SU-DHL-6 (cell line): ENCODE measurements at regions not wholly inside any gene's neighbourhood (a gene's known extent, or its start where the extent isn't known, plus 50 kb on each side); places are given as distances from the start of the nearest gene placed in this dataset.

Source experiments
- H2AFZ ChIP-seq: fragments of 200-600 bp; sonication (generic); 2 replicates; pipeline ENCODE4 v1.6.1; 2014; ENCODE audit warnings: low read depth, mild to moderate bottlenecking, moderate library complexity, mixed read lengths, antibody characterized with exemption, low read length; ENCODE audit not compliant: severe bottlenecking
- H3F3A ChIP-seq: fragments of 200-600 bp; shearing (Covaris generic); 2 replicates; pipeline ENCODE4 v1.6.0; 2016; ENCODE audit warnings: antibody characterized with exemption, mild to moderate bottlenecking; ENCODE audit not compliant: insufficient read depth
- H3K27ac ChIP-seq: fragments of 200-600 bp; sonication (generic); 2 replicates; pipeline ENCODE4 v1.5.1; 2016; ENCODE audit warnings: low read depth, mild to moderate bottlenecking, low read length, moderate library complexity, mixed read lengths
- H3K27me3 ChIP-seq: fragments of 200-600 bp; sonication (generic), shearing (Covaris generic); 2 replicates; pipeline ENCODE4 v1.6.0; 2014; ENCODE audit warnings: mild to moderate bottlenecking, low read length
- H3K36me3 ChIP-seq: fragments of 200-600 bp; sonication (generic); 2 replicates; pipeline ENCODE4 v1.6.1; 2014; ENCODE audit warnings: mild to moderate bottlenecking, low read length, mixed read lengths
- H3K4me2 ChIP-seq: fragments of 300-600, 200-600 bp; shearing (Covaris generic), sonication (generic); 2 replicates; pipeline ENCODE4 v1.6.0; 2014; ENCODE audit warnings: low read length, low read depth, mild to moderate bottlenecking; ENCODE audit not compliant: poor library complexity, severe bottlenecking
- H3K4me3 ChIP-seq: fragments of 200-600 bp; sonication (generic); 2 replicates; pipeline ENCODE4 v1.5.1; 2014; ENCODE audit warnings: antibody characterized with exemption, low read length, mild to moderate bottlenecking, mixed read lengths; ENCODE audit not compliant: insufficient read depth, poor library complexity, severe bottlenecking
- H3K79me2 ChIP-seq: fragments of 200-600 bp; sonication (generic); 2 replicates; pipeline ENCODE4 v1.6.1; 2014; ENCODE audit warnings: mild to moderate bottlenecking, low read length, moderate library complexity; ENCODE audit not compliant: insufficient read depth
- H3K9ac ChIP-seq: fragments of 200-600 bp; sonication (generic); 2 replicates; pipeline ENCODE4 v1.7.0; 2014; ENCODE audit warnings: mild to moderate bottlenecking, low read length
- H3K9me2 ChIP-seq: fragments of 200-600 bp; sonication (generic); replicated peaks from 2 replicates; pipeline ENCODE4 v1.6.1; 2014; ENCODE audit warnings: low read length; ENCODE audit not compliant: insufficient read depth
- H3K9me3 ChIP-seq: fragments of 200-600 bp; sonication (generic); 2 replicates; pipeline ENCODE4 v1.6.1; 2014; ENCODE audit warnings: low read length, mixed read lengths; ENCODE audit not compliant: insufficient read depth
- H4K20me1 ChIP-seq: fragments of 200-600 bp; sonication (generic); 2 replicates; pipeline ENCODE4 v1.6.1; 2014; ENCODE audit warnings: low read depth, mild to moderate bottlenecking, antibody characterized with exemption, low read length, moderate library complexity, mixed read lengths
- EZH2phosphoT487 ChIP-seq: fragments of 200-600 bp; sonication (generic), shearing (Covaris generic); conservative IDR thresholded peaks from 2 replicates; pipeline ENCODE4 v1.6.1; 2018; ENCODE audit warnings: mild to moderate bottlenecking, antibody characterized with exemption, low read length, moderate library complexity, mixed read lengths
- TF ChIP-seq, protein P1 (sequence below): fragments of 200-600 bp; sonication (generic); IDR thresholded peaks from one replicate; pipeline ENCODE4 v1.5.1; 2017; ENCODE audit warnings: antibody characterized with exemption, mild to moderate bottlenecking, low read length, moderate library complexity; ENCODE audit not compliant: insufficient read depth, poor library complexity, severe bottlenecking

DNA sequence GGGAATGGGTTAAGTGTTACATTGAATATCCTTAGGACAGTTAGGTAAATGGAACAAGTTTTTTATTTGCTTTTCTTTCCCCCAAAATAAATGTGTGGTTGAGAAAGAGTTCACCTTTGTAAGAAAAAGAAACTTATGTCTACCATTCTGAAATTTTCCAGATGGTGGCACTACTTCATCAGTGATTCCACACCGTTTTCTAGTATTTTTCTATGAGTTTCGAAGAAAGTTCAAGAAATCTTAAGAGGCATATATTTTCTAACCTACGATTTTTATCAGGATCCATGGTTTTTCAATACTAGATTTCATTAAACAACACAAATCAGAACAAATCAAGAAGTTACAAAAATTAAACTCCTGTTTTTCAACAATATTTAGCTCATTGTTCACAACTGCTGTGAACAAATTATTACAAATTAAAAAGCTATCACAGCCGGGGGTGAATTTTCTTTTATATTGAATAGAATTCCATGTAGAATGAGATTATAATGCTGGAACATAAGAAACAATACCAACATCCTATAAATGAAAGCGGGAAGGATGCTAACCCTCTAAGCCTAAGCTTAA, 163.1 kb upstream of the NPVF start:
- Histone ChIP-seq H2AFZ (no peak overlapping the region), H3K9me2 (no peaks in the 10 kb centered on the region), H3K79me2 (no peaks in the 10 kb centered on the region), H4K20me1 (no peaks in the 10 kb centered on the region), H3K4me3 (no peak overlapping the region), H3K4me2 (no peak overlapping the region), H3K9ac (no peak overlapping the region), H3F3A (no peaks in the 10 kb centered on the region), H3K9me3 (no peaks in the 10 kb centered on the region), H3K27ac (no peak overlapping the region), H3K36me3 (no peaks in the 10 kb centered on the region), H3K27me3 (no peaks in the 10 kb centered on the region; the same call in 1 of the 2 replicates)
- TF ChIP-seq EZH2phosphoT487, result no peak
- TF ChIP-seq, protein P1, sequence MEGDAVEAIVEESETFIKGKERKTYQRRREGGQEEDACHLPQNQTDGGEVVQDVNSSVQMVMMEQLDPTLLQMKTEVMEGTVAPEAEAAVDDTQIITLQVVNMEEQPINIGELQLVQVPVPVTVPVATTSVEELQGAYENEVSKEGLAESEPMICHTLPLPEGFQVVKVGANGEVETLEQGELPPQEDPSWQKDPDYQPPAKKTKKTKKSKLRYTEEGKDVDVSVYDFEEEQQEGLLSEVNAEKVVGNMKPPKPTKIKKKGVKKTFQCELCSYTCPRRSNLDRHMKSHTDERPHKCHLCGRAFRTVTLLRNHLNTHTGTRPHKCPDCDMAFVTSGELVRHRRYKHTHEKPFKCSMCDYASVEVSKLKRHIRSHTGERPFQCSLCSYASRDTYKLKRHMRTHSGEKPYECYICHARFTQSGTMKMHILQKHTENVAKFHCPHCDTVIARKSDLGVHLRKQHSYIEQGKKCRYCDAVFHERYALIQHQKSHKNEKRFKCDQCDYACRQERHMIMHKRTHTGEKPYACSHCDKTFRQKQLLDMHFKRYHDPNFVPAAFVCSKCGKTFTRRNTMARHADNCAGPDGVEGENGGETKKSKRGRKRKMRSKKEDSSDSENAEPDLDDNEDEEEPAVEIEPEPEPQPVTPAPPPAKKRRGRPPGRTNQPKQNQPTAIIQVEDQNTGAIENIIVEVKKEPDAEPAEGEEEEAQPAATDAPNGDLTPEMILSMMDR, result peak; percentile 21

DNA sequence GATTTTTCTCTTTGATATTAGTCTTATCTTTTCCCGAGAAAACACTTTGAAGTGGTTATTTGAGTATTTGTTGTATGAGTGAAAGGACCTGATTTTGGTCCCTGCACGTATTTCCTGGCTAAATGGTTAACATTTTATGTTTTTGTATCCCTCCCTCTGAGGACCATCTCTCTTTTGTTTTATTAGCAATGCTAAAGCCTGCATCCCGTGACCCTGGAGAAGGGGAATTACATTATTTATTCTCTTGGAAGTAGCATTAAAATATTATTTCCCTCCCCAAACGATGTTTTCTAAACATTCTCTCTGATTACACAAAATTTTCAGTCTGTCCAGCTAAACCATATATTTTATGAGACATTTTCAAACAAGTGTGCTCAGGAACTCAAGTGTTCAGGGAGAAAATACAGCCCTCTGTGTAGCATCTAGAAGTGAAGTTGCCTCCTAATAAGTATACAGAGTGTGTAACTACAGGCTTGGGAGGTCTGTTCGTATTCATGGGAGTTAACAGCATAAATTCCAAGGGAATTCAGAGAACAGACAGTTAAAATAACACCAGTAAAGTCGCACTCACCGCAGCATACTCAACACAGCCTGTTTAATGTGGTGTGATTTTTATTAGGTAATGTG, 163.8 kb upstream of the NPVF start:
- no peaks in the 10 kb centered on the region for H3K79me2 ChIP-seq
- H3F3A ChIP-seq, result no peaks in the 10 kb centered on the region
- no peak overlapping the region for H3K4me2 ChIP-seq
- no peak overlapping the region for H3K27ac ChIP-seq
- no peak for TF ChIP-seq EZH2phosphoT487
- TF ChIP-seq, protein P1, result no peak
- H3K9me2 ChIP-seq, result no peaks in the 10 kb centered on the region
- H3K9me3 ChIP-seq, result no peaks in the 10 kb centered on the region
- H3K27me3 ChIP-seq, result no peaks in the 10 kb centered on the region; the same call in 1 of the 2 replicates
- H3K9ac ChIP-seq, result no peak overlapping the region
- no peak overlapping the region for H2AFZ ChIP-seq
- H3K4me3 ChIP-seq, result no peak overlapping the region
- H4K20me1 ChIP-seq, result no peaks in the 10 kb centered on the region
- no peaks in the 10 kb centered on the region for H3K36me3 ChIP-seq

- Histone ChIP-seq H3K9ac (no peak overlapping the region), H3K4me2 (no peak overlapping the region), H3K27me3 (no peaks in the 10 kb centered on the region; the same call in 1 of the 2 replicates), H3F3A (no peaks in the 10 kb centered on the region), H3K27ac (no peak overlapping the region), H3K36me3 (no peaks in the 10 kb centered on the region), H3K9me3 (no peaks in the 10 kb centered on the region), H3K9me2 (no peaks in the 10 kb centered on the region), H3K79me2 (no peaks in the 10 kb centered on the region), H2AFZ (no peak overlapping the region), H4K20me1 (no peaks in the 10 kb centered on the region), H3K4me3 (no peak overlapping the region)
- TF ChIP-seq EZH2phosphoT487, result no peak
- TF ChIP-seq, protein P1, result no peak
Observed at GRCh38 chr7:25392588-25393338, 164.5 kb upstream of the NPVF start.
